Heart left ventricle (tissue), 13 donors: ENCODE measurements at regions not wholly inside any gene's neighbourhood (a gene's known extent, or its start where the extent isn't known, plus 50 kb on each side); places are given as distances from the start of the nearest gene placed in this dataset.

Experiments
- POLR2A ChIP-seq, 2 donors: fragments of 450-650 bp; IDR thresholded peaks; one replicate each; pipeline ENCODE4 v1.6.1; 2017; ENCODE audit warnings: antibody characterized with exemption in 2 of 2, mild to moderate bottlenecking in 2 of 2, moderate library complexity in 2 of 2
- TF ChIP-seq, protein P1 (sequence below), 12 donors: fragments of 200-600 bp; sonication (generic) in 4 of 12; IDR thresholded peaks; one replicate each; pipeline versions ENCODE4 v1.5.0 to v1.8.0; 2018 to 2022; ENCODE audit warnings: antibody characterized with exemption in 12 of 12, mild to moderate bottlenecking in 5 of 12
- donor health status: ischemic (EF 13 %, LVEDD 7.1; RV severe dilation, severe dysfunction).
- donor health status: DM: no; HTN: yes; CAD: no.
- donor health status: DM: no; HTN: no; CAD: no.
- donor health status: ischemic (EF 25% LVEDD 6.9; RV normal size, moderate dysfunction).
- donor health status: ischemic (EF 25% LVEDD 5.7; RV mildly dilated, moderate dysfunction).
- donor health status: ischemic (EF 35%, LVEDD 5.7; RV mildly dilated, moderate dysfunction).
- donor health status: nonischemic (EF 11% LVEDD 7.7; RV severe dilation, severe dysfunction).
- donor health status: DM: yes; HTN: yes; CAD: no.
- donor health status: PGD.
- donor health status: ischemic (EF 29% LVEDD 5.4; RV normal size, mild dysfunction).
- donor health status: nonischemic (EF 23%, LVEDD 6.1; RV moderate dilation, normal function).

DNA sequence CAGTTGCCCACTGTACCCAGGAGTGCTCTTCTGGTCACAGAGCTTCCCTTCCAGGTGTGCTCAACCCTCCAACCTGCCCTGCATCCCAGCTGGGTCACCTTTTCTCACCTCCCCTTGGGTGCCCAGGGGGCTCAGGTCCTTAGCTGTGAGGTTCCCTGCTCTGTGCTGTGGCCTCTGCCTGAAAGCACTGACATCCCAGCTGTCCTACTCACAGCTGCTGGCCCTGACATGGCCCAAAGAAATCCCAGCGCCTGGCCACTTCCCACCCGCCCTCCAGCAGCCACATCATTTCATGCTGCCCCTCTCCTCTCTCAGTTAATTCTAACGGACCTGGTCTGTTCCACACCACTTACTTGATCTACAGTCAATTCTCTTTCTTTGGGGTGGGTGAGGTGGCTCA, 79.9 kb downstream of the ISG20 start:
- TF ChIP-seq, protein P1, sequence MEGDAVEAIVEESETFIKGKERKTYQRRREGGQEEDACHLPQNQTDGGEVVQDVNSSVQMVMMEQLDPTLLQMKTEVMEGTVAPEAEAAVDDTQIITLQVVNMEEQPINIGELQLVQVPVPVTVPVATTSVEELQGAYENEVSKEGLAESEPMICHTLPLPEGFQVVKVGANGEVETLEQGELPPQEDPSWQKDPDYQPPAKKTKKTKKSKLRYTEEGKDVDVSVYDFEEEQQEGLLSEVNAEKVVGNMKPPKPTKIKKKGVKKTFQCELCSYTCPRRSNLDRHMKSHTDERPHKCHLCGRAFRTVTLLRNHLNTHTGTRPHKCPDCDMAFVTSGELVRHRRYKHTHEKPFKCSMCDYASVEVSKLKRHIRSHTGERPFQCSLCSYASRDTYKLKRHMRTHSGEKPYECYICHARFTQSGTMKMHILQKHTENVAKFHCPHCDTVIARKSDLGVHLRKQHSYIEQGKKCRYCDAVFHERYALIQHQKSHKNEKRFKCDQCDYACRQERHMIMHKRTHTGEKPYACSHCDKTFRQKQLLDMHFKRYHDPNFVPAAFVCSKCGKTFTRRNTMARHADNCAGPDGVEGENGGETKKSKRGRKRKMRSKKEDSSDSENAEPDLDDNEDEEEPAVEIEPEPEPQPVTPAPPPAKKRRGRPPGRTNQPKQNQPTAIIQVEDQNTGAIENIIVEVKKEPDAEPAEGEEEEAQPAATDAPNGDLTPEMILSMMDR (IDR thresholded peaks at IDR 0.05), result no peak
- no peak for TF ChIP-seq POLR2A (IDR thresholded peaks at IDR 0.05)
